ENCODE measurements at regions not wholly inside any gene's neighbourhood (a gene's known extent, or its start where the extent isn't known, plus 50 kb on each side); places are given as distances from the start of the nearest gene placed in this dataset.

DNA sequence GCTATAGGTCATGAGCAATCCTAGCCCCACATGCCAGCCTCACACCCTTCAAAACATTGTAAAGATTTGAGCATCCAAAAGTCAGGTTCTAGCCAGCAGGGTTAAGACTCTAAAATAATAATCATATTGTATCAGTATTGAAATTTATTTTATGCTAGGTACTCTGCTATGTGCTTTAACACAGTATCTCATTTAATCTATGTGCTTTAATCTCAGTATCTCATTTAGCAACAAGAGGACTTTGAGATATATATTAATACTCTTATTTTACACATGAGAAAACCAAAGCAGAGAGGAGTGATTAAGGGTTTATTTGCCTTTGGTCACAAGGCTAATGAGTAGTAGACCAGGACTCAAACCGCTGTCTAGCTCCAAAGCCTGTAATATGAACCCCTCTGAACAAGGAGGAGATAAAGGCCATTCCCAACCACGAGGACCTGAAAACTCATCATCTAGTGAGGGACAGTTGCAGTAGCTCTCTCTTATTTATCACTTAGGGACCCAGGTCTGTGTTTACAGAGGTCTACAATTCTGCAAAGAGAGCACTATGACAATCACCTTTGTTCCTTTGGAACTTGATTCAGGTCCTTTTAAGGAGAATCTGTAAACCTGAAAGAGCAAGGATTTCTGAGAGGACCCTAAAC is 116.5 kb upstream of the SERTAD2 start:
- DNase-seq, result no peak

- no peak for DNase-seq
Measured at GRCh38 chr2:64770781-64771334, 117.1 kb upstream of the SERTAD2 start.

GRCh38 chr2:64771737-64772136 is 118.0 kb upstream of the SERTAD2 start:
- no peak for DNase-seq

DNA sequence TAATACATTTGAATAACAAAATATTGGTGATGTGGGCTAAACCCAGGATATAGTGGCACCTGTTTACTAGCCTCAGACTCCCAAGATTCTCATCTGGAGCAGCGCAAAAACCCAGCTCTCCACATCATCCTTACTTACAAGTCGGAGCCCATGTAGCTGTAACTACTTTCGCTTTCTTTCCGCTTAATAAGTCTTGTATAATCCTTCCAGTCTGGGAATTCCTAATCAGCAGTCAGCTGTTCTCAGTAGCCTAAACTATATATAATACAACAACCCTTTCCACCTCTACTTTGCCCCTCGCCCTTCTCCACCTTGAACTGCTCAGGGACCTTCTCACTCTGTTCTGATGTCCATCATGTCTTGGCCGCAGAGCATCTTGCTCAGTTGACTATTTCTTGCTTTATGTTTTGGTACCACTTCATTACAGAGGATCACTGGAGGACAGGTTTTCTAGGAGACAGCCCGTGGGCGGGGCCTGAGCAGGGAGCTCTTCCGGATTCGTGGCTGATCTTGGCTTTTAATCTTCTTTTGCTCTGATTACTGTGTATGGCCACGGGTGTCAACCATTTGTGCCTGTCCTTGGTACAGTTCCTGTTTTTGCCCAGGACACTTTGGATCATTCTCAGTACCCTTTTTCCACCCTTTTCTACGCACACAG is 119.9 kb upstream of the SERTAD2 start:
- DNase-seq, result no peak

GRCh38 chr2:64777841-64778240 is 124.1 kb upstream of the SERTAD2 start:
- DNase-seq, result no peak

DNA sequence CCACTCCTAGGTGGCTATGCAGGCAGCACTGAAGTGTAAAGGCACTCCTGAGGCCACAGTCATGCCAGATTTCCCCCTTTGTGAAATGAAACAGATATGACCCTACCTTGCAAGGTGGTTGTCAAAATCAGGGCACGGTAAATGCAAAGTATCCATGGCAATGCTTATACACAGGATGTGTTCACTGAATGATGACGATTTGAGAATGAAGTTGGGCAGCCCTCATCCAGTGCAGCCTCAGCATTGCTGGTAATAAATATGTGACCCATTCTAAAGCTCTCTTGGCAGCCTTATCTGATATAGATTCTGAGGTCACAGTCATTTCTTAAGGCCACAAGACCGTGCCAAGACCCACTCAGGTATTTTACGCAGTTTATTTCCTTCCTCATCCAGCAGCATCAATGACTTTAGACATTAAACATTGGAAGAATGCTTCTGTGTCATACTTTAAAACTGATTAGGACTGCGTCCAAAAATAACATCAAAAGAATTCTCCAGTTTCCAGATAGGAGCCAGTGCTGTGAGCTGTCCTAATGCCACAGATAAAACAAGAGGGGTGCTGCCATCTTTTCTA is 125.5 kb upstream of the SERTAD2 start:
- no peak for DNase-seq

DNA sequence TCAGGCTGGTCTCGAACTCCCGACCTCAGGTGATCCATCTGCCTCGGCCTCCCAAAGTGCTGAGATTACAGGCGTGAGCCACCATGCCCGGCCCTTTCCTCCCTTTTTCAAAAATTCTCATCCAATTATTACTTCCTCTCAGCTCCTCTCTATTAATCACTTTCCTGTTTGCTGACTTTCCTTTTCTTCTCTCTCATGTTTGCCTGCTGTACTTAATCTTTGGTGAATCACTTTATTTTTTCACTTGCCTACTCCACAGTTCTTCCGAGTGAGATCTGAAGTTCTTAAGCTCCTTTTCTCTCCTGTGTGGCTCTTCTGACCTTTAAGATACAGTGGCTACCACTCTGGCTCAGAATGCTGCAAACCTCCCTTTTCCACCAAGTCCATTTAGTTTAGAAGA is 126.3 kb upstream of the SERTAD2 start:
- no peak for DNase-seq

- DNase-seq, result no peak
Measured at GRCh38 chr2:64781711-64782390, 128.1 kb upstream of the SERTAD2 start.

DNA sequence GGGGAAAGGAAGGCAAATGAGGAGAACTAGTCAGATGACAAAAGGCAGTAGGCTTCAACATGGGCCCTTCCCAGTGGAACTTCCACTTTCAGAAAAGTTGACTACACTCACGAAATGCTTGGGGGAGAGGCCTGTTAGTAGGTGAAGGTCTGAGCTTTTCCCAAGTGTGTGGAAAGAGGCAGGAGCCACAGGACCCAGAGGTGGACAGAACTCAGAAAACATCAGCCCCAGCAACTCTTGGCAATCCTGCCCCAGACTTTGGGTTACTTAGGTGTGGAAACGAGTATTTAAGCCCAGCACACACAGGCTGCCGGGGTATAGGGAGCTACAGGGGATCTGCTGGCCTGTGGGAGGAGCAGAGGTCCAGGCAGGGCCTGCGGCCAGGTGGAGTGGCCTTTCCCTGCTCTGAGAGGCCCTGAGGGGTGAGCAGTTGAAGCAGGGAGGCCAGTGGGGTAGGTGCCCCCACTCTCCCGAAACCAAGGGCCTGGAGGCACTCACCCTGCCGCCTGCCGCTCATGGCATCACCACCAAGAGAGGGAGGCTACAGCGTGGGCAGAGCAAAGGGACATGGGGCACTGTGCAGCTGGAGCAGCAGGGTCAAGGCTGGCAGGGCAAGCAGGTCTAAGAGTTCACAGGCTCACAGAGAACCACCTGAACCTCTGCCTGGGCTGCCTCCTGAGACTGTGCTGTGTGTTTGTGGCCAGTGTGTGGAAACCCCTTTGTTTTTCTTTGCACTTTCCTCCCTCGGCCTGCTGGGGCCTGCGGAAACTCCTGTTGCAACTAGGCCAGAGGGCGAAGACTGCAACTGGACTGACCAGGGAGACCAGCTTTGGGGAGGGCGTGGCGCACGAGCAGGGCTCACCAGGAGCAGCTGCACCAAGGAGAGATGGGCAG is 130.7 kb upstream of the SERTAD2 start:
- no peak for DNase-seq

GRCh38 chr2:64785245-64785644 is 131.5 kb upstream of the SERTAD2 start:
- no peak for DNase-seq

DNA sequence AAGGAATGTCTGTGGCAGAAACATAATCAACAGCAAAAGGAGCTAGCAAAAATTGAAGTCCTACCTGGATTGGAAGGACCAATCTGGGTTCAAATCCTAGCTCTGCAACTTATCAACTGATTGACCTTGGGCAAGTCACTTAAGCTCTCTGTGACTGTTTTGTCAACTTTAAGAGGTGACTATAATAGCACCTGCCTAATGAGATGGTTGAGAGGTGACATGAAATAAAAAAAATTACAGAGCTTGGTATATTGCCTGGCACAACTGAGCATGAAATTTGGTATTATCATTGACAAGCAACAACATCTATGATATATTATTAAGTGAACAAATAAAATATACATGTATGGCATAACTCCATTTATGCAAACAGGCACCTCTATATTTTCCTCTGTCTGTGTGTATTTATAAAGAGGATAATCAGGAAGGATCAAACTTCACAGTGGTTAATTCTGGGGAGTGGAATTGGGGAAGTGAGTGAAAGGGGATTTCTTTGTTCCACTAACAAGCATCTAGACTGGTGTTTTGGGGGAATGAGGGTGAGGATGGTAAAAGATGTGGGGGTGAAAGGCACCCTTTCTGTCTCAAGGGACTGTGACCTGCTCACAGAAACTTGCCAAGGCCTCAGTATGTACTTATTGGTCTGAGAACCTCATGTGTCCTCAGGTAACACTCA is 132.8 kb upstream of the SERTAD2 start:
- no peak for DNase-seq

- no peak for DNase-seq
Measured at GRCh38 chr2:64787019-64787365, 133.3 kb upstream of the SERTAD2 start.

DNA sequence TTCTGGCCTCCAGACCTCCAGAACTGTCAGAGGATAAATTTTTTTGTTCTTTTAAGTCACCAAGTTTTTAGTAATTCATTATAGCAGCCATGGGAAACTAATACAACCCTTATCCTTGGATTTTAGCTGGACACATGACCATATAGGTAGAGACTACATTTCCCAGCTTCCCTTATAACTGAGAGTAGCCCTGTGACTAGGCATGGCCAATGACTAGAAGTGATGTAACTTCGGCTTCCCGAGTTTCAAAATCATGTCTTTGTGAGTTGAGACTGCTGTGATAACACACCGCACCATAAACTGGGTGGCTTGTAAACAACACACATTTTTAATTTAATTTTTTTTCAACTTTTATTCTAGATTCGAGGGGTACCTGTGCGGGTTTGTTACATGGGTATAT is 134.0 kb upstream of the SERTAD2 start:
- no peak for DNase-seq

- DNase-seq, result no peak
Measured at GRCh38 chr2:64789466-64790320, 136.0 kb upstream of the SERTAD2 start.

DNA sequence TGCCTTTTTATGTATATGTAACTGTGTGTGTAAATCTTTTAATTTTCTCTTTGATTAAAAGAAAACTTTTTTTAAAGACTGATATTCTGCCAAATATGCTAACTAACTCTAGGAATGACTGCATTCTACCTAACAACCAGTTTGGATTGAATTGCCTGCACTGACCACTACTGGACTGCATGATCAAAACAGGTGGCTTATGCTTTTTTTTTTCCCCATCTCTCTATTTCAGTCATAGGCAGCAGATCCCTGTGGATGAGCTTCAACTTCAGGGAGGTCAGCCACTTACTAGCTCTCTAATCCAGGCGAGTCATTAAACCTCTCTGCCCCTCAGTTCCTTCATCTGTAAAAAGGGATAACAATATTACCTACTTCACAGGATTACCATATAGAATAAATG is 138.6 kb upstream of the SERTAD2 start:
- no peak for DNase-seq

- no peak for DNase-seq
Measured at GRCh38 chr2:64792995-64793639, 139.4 kb upstream of the SERTAD2 start.

DNA sequence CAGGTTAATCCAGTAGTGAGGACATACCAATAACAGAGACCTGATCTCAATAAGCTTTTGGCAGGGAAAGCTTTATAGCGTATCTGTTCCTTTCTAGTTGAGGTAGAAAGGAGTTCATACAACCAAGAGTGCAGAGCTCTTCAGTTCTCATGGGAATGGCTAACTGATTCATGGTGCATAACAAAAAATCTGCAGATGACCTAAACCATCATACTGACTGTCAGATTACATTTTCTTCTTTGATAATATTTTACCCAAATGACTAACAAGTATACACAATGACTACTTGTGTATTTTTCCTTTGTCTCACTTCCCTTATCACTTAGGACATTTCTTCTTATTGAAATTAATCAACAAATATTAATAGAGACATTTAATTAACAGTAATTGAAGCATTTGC is 140.0 kb upstream of the SERTAD2 start:
- no peak for DNase-seq

- DNase-seq, result no peak
Measured at GRCh38 chr2:64794426-64794995, 140.8 kb upstream of the SERTAD2 start.

DNA sequence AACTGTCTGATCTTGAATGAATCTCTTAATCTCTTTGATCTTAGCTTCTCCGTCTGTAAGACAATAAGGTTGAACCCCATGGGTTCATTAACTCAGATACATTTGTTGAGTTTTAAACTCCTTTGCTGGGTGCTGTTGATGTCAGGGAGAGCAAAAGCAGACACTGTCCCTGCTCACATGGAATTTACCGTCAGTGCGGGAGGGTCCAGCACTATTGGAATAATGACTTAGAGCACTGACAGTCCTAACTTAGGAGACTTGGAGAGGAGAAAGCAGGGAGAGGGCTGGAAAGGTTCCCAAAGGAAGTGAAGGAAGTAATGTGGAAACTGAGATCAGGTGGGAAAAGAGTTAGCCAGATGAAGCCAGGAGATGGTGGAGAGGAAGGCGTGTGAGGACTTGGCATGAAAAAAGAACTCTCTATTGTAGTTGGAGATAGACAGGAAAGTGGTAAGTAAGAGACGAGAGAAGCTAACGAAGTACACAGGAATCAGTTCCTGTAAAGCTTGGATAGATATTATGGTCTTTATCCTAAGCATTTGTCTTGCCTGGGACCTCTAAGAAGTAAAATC is 141.4 kb upstream of the SERTAD2 start:
- DNase-seq, result no peak

DNA sequence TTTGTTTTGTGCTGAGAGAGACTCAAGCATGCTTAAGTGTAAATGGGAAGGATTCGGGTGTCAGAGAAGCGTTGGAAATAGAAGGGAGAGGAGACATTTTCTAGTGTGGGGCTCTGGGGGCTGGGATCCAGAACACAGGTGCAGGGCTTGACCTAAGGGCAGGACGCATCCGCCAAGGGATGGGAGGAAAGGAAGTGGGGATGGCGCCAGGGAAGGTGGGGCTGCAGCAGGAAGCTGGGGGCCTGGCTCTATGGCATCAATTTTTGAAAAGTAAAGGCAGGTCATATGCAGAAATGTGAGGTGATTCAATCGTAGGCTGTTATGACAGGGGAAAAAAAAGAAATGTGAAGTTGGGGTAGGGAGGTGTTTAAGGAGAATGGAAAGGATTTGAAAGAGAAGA is 143.2 kb upstream of the SERTAD2 start:
- DNase-seq, result no peak
